H1 (cell line): ENCODE measurements at regions not wholly inside any gene's neighbourhood (a gene's known extent, or its start where the extent isn't known, plus 50 kb on each side); places are given as distances from the start of the nearest gene placed in this dataset.

Experiments
- CTCF ChIA-PET: fragments of 300-600 bp; sonication (Branson Sonifier 250); formaldehyde crosslinking; loops from one replicate; lab custom pipeline; 2021; ENCODE audit not compliant: partially characterized antibody; lab: Charles Lee
- POLR2A ChIA-PET: fragments of 300-600 bp; sonication (Branson Sonifier 250); formaldehyde crosslinking; loops from one replicate; lab custom pipeline; 2021; ENCODE audit warnings: inconsistent platforms; ENCODE audit not compliant: partially characterized antibody; lab: Charles Lee
- DNase-seq, 2 experiments: peaks; one replicate each; pipeline versions ENCODE4 v3.0.0 to v3.0.0-alpha.2; 2010 to 2022; ENCODE audit warnings: low spot score in 2 of 2, low read depth in 1 of 2, mixed read lengths in 1 of 2
- FAIRE-seq: peaks from 2 replicates; lab custom pipeline; 2011; peaks lifted over from hg19 to GRCh38; lab: Jason Lieb, UNC
- H2AFZ ChIP-seq: 2 replicates; pipeline ENCODE4 v1.8.1; 2012; ENCODE audit warnings: low read length, inconsistent platforms
- H2AK5ac ChIP-seq: 2 replicates; pipeline ENCODE4 v1.6.1; 2013; ENCODE audit warnings: low read depth, low read length
- H2BK120ac ChIP-seq: replicated peaks from 2 replicates; pipeline ENCODE3; 2013; ENCODE audit warnings: low read depth, low read length, inconsistent platforms
- H2BK12ac ChIP-seq: 2 replicates; pipeline ENCODE4 v1.6.1; 2013; ENCODE audit warnings: low read depth, low read length
- H2BK15ac ChIP-seq: 2 replicates; pipeline ENCODE4 v1.6.1; 2013; ENCODE audit warnings: low read length
- H2BK20ac ChIP-seq: 2 replicates; pipeline ENCODE4 v1.6.1; 2013; ENCODE audit warnings: low read length
- H2BK5ac ChIP-seq: 2 replicates; pipeline ENCODE4 v1.6.1; 2013; ENCODE audit warnings: low read depth, low read length
- H3K14ac ChIP-seq: 2 replicates; pipeline ENCODE4 v1.6.1; 2013; ENCODE audit warnings: inconsistent platforms; ENCODE audit not compliant: insufficient read length
- H3K18ac ChIP-seq: 2 replicates; pipeline ENCODE4 v1.6.1; 2013; ENCODE audit warnings: low read length; ENCODE audit errors: extremely low read depth
- H3K23ac ChIP-seq: 2 replicates; pipeline ENCODE4 v1.6.1; 2013; ENCODE audit warnings: inconsistent platforms; ENCODE audit not compliant: insufficient read length
- H3K23me2 ChIP-seq: 2 replicates; pipeline ENCODE4 v1.6.1; 2013; ENCODE audit warnings: low read depth, low read length
- H3K27ac ChIP-seq: 2 replicates; pipeline ENCODE4 v1.6.1; 2011; ENCODE audit warnings: low read depth, low read length, inconsistent platforms
- H3K27me3 ChIP-seq, 4 experiments: replicated peaks in 1 of 4; 1 replicate in 1 of 4; 2 replicates in 3 of 4; pipeline versions ENCODE4 v1.6.1 to v1.8.1; 2011 to 2013; ENCODE audit warnings: low read length in 3 of 4, mild to moderate bottlenecking in 3 of 4, inconsistent platforms in 2 of 4, mixed read lengths in 2 of 4, moderate library complexity in 1 of 4; ENCODE audit not compliant: control insufficient read depth in 3 of 4, insufficient read depth in 3 of 4; ENCODE audit errors: extremely low read depth in 1 of 4
- H3K36me3 ChIP-seq, 4 experiments: 2 replicates each; pipeline versions ENCODE4 v1.6.1 to v1.8.1; 2011 to 2013; ENCODE audit warnings: mild to moderate bottlenecking in 4 of 4, low read length in 3 of 4, moderate library complexity in 2 of 4, control low read depth in 1 of 4, inconsistent platforms in 1 of 4; ENCODE audit not compliant: insufficient read depth in 4 of 4, control insufficient read depth in 2 of 4
- H3K4ac ChIP-seq: replicated peaks from 2 replicates; pipeline ENCODE3; 2013; ENCODE audit warnings: low read length, low read depth, mixed read lengths, inconsistent platforms; ENCODE audit not compliant: insufficient read length
- H3K4me1 ChIP-seq, 4 experiments: replicated peaks in 1 of 4; 1 replicate in 1 of 4; 2 replicates in 3 of 4; pipeline versions ENCODE4 v1.6.1 to v1.8.1; 2011 to 2013; ENCODE audit warnings: low read length in 3 of 4, inconsistent platforms in 2 of 4, mixed read lengths in 1 of 4; ENCODE audit not compliant: insufficient read depth in 4 of 4, control insufficient read depth in 3 of 4
- H3K4me2 ChIP-seq, 2 experiments: 2 replicates each; pipeline versions ENCODE4 v1.6.1 to v1.8.1; 2011 to 2013; ENCODE audit warnings: low read depth in 2 of 2, low read length in 2 of 2, control low read depth in 1 of 2, inconsistent platforms in 1 of 2, mild to moderate bottlenecking in 1 of 2; ENCODE audit not compliant: insufficient read depth in 1 of 2
- H3K4me3 ChIP-seq, 4 experiments: fragments of 200-600, 300-600 bp in 1 of 4; sonication (generic), shearing (Covaris generic), sonication (Bioruptor Twin) in 1 of 4; 2 replicates each; pipeline versions ENCODE4 v1.5.1 to v1.8.1; 2011 to 2016; ENCODE audit warnings: low read length in 4 of 4, low read depth in 3 of 4, control low read depth in 2 of 4, inconsistent platforms in 2 of 4, mild to moderate bottlenecking in 2 of 4, mixed read lengths in 1 of 4, moderate library complexity in 1 of 4; ENCODE audit not compliant: insufficient read depth in 2 of 4; ENCODE audit errors: extremely low read depth in 1 of 4
- H3K56ac ChIP-seq: replicated peaks from 2 replicates; pipeline ENCODE3; 2013; ENCODE audit warnings: low read depth, mild to moderate bottlenecking, mixed read lengths, low read length, inconsistent platforms; ENCODE audit not compliant: insufficient read length
- H3K79me1 ChIP-seq: 2 replicates; pipeline ENCODE4 v1.6.1; 2013; ENCODE audit warnings: low read depth, low read length, control low read depth
- H3K79me2 ChIP-seq, 2 experiments: 2 replicates each; pipeline versions ENCODE4 v1.6.1 to v1.8.1; 2012 to 2013; ENCODE audit warnings: low read length in 2 of 2, mild to moderate bottlenecking in 2 of 2, inconsistent platforms in 1 of 2; ENCODE audit not compliant: insufficient read depth in 2 of 2, control insufficient read depth in 1 of 2
- H3K9ac ChIP-seq, 4 experiments: replicated peaks in 1 of 4; 1 replicate in 1 of 4; 2 replicates in 3 of 4; pipeline versions ENCODE4 v1.6.1 to v1.8.1; 2011 to 2013; ENCODE audit warnings: low read depth in 3 of 4, low read length in 3 of 4, control low read depth in 2 of 4, mild to moderate bottlenecking in 2 of 4, moderate library complexity in 2 of 4, inconsistent platforms in 1 of 4; ENCODE audit errors: extremely low read depth in 1 of 4
- H3K9me3 ChIP-seq, 2 experiments: 2 replicates each; pipeline versions ENCODE4 v1.6.1 to v1.8.1; 2012 to 2013; ENCODE audit warnings: mild to moderate bottlenecking in 2 of 2, moderate library complexity in 2 of 2, control low read depth in 1 of 2, inconsistent platforms in 1 of 2, low read depth in 1 of 2, low read length in 1 of 2, mixed read lengths in 1 of 2; ENCODE audit not compliant: insufficient read depth in 2 of 2
- H4K20me1 ChIP-seq, 2 experiments: replicated peaks in 1 of 2; 2 replicates each; pipeline versions ENCODE3 to v1.8.1; 2011 to 2013; ENCODE audit warnings: inconsistent platforms in 2 of 2, low read length in 2 of 2, mild to moderate bottlenecking in 1 of 2; ENCODE audit not compliant: insufficient read depth in 2 of 2, control insufficient read depth in 1 of 2
- H4K5ac ChIP-seq: 2 replicates; pipeline ENCODE4 v1.6.1; 2013; ENCODE audit warnings: low read length, low read depth, mixed read lengths, inconsistent platforms; ENCODE audit not compliant: insufficient read length
- H4K8ac ChIP-seq: 2 replicates; pipeline ENCODE4 v1.8.0; 2013; ENCODE audit warnings: mild to moderate bottlenecking, moderate library complexity, low read length, inconsistent platforms; ENCODE audit not compliant: insufficient read depth; ENCODE audit errors: extremely low read depth
- H4K91ac ChIP-seq: replicated peaks from 2 replicates; pipeline ENCODE3; 2013; ENCODE audit warnings: low read length, mixed read lengths, inconsistent platforms; ENCODE audit not compliant: insufficient read length
- EZH2 ChIP-seq: fragments of 200-600 bp; sonication (generic); IDR thresholded peaks from 2 replicates; pipeline ENCODE4 v1.7.1; 2012; ENCODE audit warnings: low read depth, mild to moderate bottlenecking, moderate library complexity, low read length, inconsistent platforms; ENCODE audit not compliant: severe bottlenecking
- RBBP5 ChIP-seq: IDR thresholded peaks from 2 replicates; pipeline ENCODE4 v1.7.1; 2012; ENCODE audit warnings: low read depth, mild to moderate bottlenecking, inconsistent platforms, low read length, moderate library complexity, borderline replicate concordance
- RXRA ChIP-seq: IDR thresholded peaks from 2 replicates; pipeline ENCODE4 v1.6.1; 2011; ENCODE audit warnings: low read depth, mild to moderate bottlenecking, low read length, moderate library complexity; ENCODE audit not compliant: insufficient read depth
- SAP30 ChIP-seq: fragments of 300-600 bp; sonication (generic); IDR thresholded peaks from 2 replicates; pipeline ENCODE4 v1.7.1; 2012; ENCODE audit warnings: low read length, moderate library complexity, mild to moderate bottlenecking, inconsistent platforms; ENCODE audit not compliant: insufficient read depth, insufficient replicate concordance
- SP2 ChIP-seq: IDR thresholded peaks from 2 replicates; pipeline ENCODE4 v1.6.1; 2012; ENCODE audit warnings: mild to moderate bottlenecking, low read length, inconsistent platforms
- TCF12 ChIP-seq: IDR thresholded peaks from 2 replicates; pipeline ENCODE4 v1.6.1; 2011; ENCODE audit warnings: low read depth, mild to moderate bottlenecking, low read length
- ZNF274 ChIP-seq: IDR thresholded peaks from 2 replicates; pipeline ENCODE4 v1.7.0; 2012; ENCODE audit warnings: low read length, borderline replicate concordance; ENCODE audit errors: extremely low read depth
- WGBS, 2 experiments: shearing (Covaris generic) in 1 of 2; methylation state at CpG; one replicate each; pipeline versions ENCODE4 v1.1.6 to v1.1.7; 2013 to 2015; ENCODE audit warnings: low lambda C conversion rate in 2 of 2, mixed read lengths in 2 of 2, inconsistent platforms in 1 of 2, low coverage in 1 of 2, missing lambda C conversion rate in 1 of 2; ENCODE audit not compliant: insufficient replicate concordance in 2 of 2, insufficient coverage in 1 of 2, insufficient read length in 1 of 2; ENCODE audit errors: extremely low coverage in 1 of 2, missing lambda C conversion rate in 1 of 2; 5-methylcytosine and 5-hydroxymethylcytosine counted together

GRCh38 chr10:61142987-61143386 lies 199.0 kb upstream of the RHOBTB1 start:
- H3K36me3 ChIP-seq: no peaks in the 10 kb centered on the region
- H2AK5ac ChIP-seq: no peak overlapping the region
- H3K4me1 ChIP-seq: peaks cover 0 to 4% (median 1%) of the 10 kb centered on the region in 4 experiments; a peak in 3 of 7 replicates
- H4K5ac ChIP-seq: no peak overlapping the region
- no peak overlapping the region for H3K4me3 ChIP-seq
- no peak overlapping the region for H2BK20ac ChIP-seq
- H2AFZ ChIP-seq: no peak overlapping the region
- H3K14ac ChIP-seq: no peak overlapping the region
- H3K27ac ChIP-seq: no peak overlapping the region
- no peak overlapping the region for H4K8ac ChIP-seq
- no peak overlapping the region for H3K4me2 ChIP-seq
- H4K91ac ChIP-seq: no peak overlapping the region
- WGBS, 2 experiments: 76% methylated on average over 1 of the region's 1 CpG; no CpG with 5 or more reads in 1 of the 2 experiments
- no peaks in the 10 kb centered on the region for H3K27me3 ChIP-seq
- H2BK120ac ChIP-seq: no peak overlapping the region
- no peak overlapping the region for H3K4ac ChIP-seq
- no peak overlapping the region for H3K23ac ChIP-seq
- no peak for TF ChIP-seq SAP30
- no peak for TF ChIP-seq ZNF274
- TF ChIP-seq RXRA: no peak
- no peak for TF ChIP-seq SP2
- no peak for TF ChIP-seq EZH2
- no peak for TF ChIP-seq RBBP5
- no peak for TF ChIP-seq TCF12
- DNase-seq: no peak
- no peak overlapping the region for H3K18ac ChIP-seq
- no peak overlapping the region for H3K56ac ChIP-seq
- H3K79me1 ChIP-seq: no peaks in the 10 kb centered on the region
- H3K9me3 ChIP-seq: peaks cover 2 to 10% of the 10 kb centered on the region in 2 experiments; a peak in 3 of 4 replicates
- H3K9ac ChIP-seq: no peak overlapping the region
- H4K20me1 ChIP-seq: no peaks in the 10 kb centered on the region
- FAIRE-seq: no peak
- CTCF ChIA-PET: interaction anchor here (1.2 kb wide), 1 partner anchor 41 kb away, joined by 3 read pairs; no protein-coding TSS in a partner anchor
- H3K23me2 ChIP-seq: no peaks in the 10 kb centered on the region
- no peak overlapping the region for H2BK12ac ChIP-seq
- POLR2A ChIA-PET: no interaction called here
- H3K79me2 ChIP-seq: no peaks in the 10 kb centered on the region
- no peak overlapping the region for H2BK15ac ChIP-seq
- H2BK5ac ChIP-seq: no peak overlapping the region
